MCF 10A (cell line): ENCODE measurements at regions not wholly inside any gene's neighbourhood (a gene's known extent, or its start where the extent isn't known, plus 50 kb on each side); places are given as distances from the start of the nearest gene placed in this dataset.

Source experiments
- BruUV-seq: library from RNA; stranded (reverse); fragments of 400-500 nt; replicated peaks from 2 replicates; lab custom pipeline; 2021; lab: Mats Ljungman, UMichigan
- CTCF ChIA-PET: fragments of 300-600 bp; sonication (Branson Sonifier 250); formaldehyde crosslinking; extraction: SDS; loops from one replicate; lab custom pipeline; 2021; ENCODE audit warnings: antibody characterized with exemption, inconsistent platforms; lab: Yijun Ruan, JAX
- POLR2A ChIA-PET: fragments of 300-600, 350-650 bp; sonication (Branson Sonifier 250); formaldehyde crosslinking; extraction: SDS; loops from one replicate; lab custom pipeline; 2020; ENCODE audit warnings: antibody characterized with exemption, inconsistent platforms; lab: Yijun Ruan, JAX
- DNase-seq: peaks from one replicate; pipeline ENCODE4 v3.0.0-alpha.2; 2018; ENCODE audit not compliant: unreplicated experiment
- H3K27ac Mint-ChIP-seq: one replicate; pipeline ENCODE4 v1.8.0; 2022; ENCODE audit warnings: mild to moderate bottlenecking, low read depth, mixed read lengths; ENCODE audit not compliant: unreplicated experiment
- H3K27me3 Mint-ChIP-seq: one replicate; pipeline ENCODE4 v1.8.0; 2022; ENCODE audit warnings: mixed read lengths; ENCODE audit not compliant: insufficient read depth, unreplicated experiment
- H3K36me3 Mint-ChIP-seq: one replicate; pipeline ENCODE4 v1.8.0; 2022; ENCODE audit warnings: mild to moderate bottlenecking, moderate library complexity, mixed read lengths; ENCODE audit not compliant: insufficient read depth, unreplicated experiment
- H3K4me1 Mint-ChIP-seq: one replicate; pipeline ENCODE4 v1.8.0; 2022; ENCODE audit warnings: mixed read lengths; ENCODE audit not compliant: insufficient read depth, unreplicated experiment
- H3K4me3 Mint-ChIP-seq: one replicate; pipeline ENCODE4 v1.8.0; 2022; ENCODE audit warnings: mild to moderate bottlenecking, moderate library complexity, mixed read lengths; ENCODE audit not compliant: unreplicated experiment
- H3K9me3 Mint-ChIP-seq: one replicate; pipeline ENCODE4 v1.8.0; 2022; ENCODE audit warnings: mixed read lengths; ENCODE audit not compliant: unreplicated experiment
- CTCF ChIP-seq: fragments of 200-600 bp; IDR thresholded peaks from one replicate; pipeline ENCODE4 v1.8.0; 2022; ENCODE audit warnings: antibody characterized with exemption, mild to moderate bottlenecking; ENCODE audit not compliant: unreplicated experiment
- intact Hi-C: fragments of 100-400 bp; cut with micrococcal nuclease; formaldehyde crosslinking; loops from 2 replicates; pipeline ENCODE4 v1.14.1; 2022

GRCh38 chr20:7585126-7585679, 355.1 kb downstream of the HAO1 start:
- no peaks in the 10 kb centered on the region for H3K27me3 Mint-ChIP-seq
- ChIA-PET CTCF (interaction anchor here (1.2 kb wide), 1 partner anchor 274 kb away, joined by 4 read pairs; no protein-coding TSS in a partner anchor), POLR2A (interaction anchor here (0.8 to 2.7 kb wide), 6 partner anchors 12 to 266 kb away, joined by 3 to 13 read pairs (median 4); no protein-coding TSS in a partner anchor)
- H3K4me1 Mint-ChIP-seq = peaks cover 10% of the 10 kb centered on the region
- peak; percentile 67 for DNase-seq
- no peak overlapping the region for H3K4me3 Mint-ChIP-seq
- BruUV-seq = no TSS peak
- no peak for TF ChIP-seq CTCF
- H3K9me3 Mint-ChIP-seq = no peaks in the 10 kb centered on the region
- no peaks in the 10 kb centered on the region for H3K36me3 Mint-ChIP-seq
- intact Hi-C loops = no loop called here
- H3K27ac Mint-ChIP-seq = no peak overlapping the region

- H3K27me3 Mint-ChIP-seq = no peaks in the 10 kb centered on the region
- no TSS peak for BruUV-seq
- H3K4me1 Mint-ChIP-seq = peaks cover 10% of the 10 kb centered on the region
- POLR2A ChIA-PET = interaction anchor here (0.7 to 2.7 kb wide), 3 partner anchors 14 to 20 kb away, joined by 3 to 13 read pairs (median 4); no protein-coding TSS in a partner anchor
- intact Hi-C loops = no loop called here
- H3K9me3 Mint-ChIP-seq = no peaks in the 10 kb centered on the region
- CTCF ChIA-PET = interaction anchor here (0.6 to 1.2 kb wide), 2 partner anchors 12 to 273 kb away, joined by 3 to 4 read pairs; no protein-coding TSS in a partner anchor
- no peak overlapping the region for H3K27ac Mint-ChIP-seq
- DNase-seq = no peak
- TF ChIP-seq CTCF = no peak
- H3K4me3 Mint-ChIP-seq = no peak overlapping the region
- H3K36me3 Mint-ChIP-seq = no peaks in the 10 kb centered on the region
These were observed 353.8 kb downstream of the HAO1 start for GRCh38 chr20:7586481-7586880.

- no TSS peak for BruUV-seq
- CTCF ChIA-PET = interaction anchor here (0.6 to 1.2 kb wide), 3 partner anchors 189 to 424 kb away, joined by 3 read pairs; no protein-coding TSS in a partner anchor
- Mint-ChIP-seq H3K36me3 (no peaks in the 10 kb centered on the region), H3K27ac (no peak overlapping the region), H3K4me1 (peaks cover 10% of the 10 kb centered on the region), H3K27me3 (no peaks in the 10 kb centered on the region), H3K9me3 (no peaks in the 10 kb centered on the region), H3K4me3 (no peak overlapping the region)
- DNase-seq = no peak
- intact Hi-C loops = no loop called here
- POLR2A ChIA-PET = no interaction called here
- no peak for TF ChIP-seq CTCF
These were observed 351.1 kb downstream of the HAO1 start for GRCh38 chr20:7589164-7589563.

GRCh38 chr20:7596541-7596940, 343.7 kb downstream of the HAO1 start:
- no peaks in the 10 kb centered on the region for H3K27me3 Mint-ChIP-seq
- H3K36me3 Mint-ChIP-seq = peaks cover 6% of the 10 kb centered on the region
- CTCF ChIA-PET = interaction anchor here (0.7 kb wide), 1 partner anchor 155 kb away, joined by 4 read pairs; no protein-coding TSS in a partner anchor
- intact Hi-C loops = no loop called here
- BruUV-seq = no TSS peak
- no peak for DNase-seq
- TF ChIP-seq CTCF = no peak
- peaks cover 15% of the 10 kb centered on the region for H3K4me1 Mint-ChIP-seq
- no peaks in the 10 kb centered on the region for H3K9me3 Mint-ChIP-seq
- POLR2A ChIA-PET = no interaction called here
- H3K4me3 Mint-ChIP-seq = no peak overlapping the region
- H3K27ac Mint-ChIP-seq = no peak overlapping the region
